Left lung (tissue), 4 donors: ENCODE measurements at regions not wholly inside any gene's neighbourhood (a gene's known extent, or its start where the extent isn't known, plus 50 kb on each side); places are given as distances from the start of the nearest gene placed in this dataset.

ENCODE experiments used
- ATAC-seq: fragments of 200-7000 bp; cut with Tn5 transposase; one replicate; pipeline ENCODE4 v1.9.1; 2020; ENCODE audit warnings: moderate library complexity
- DNase-seq, 4 donors: peaks; one replicate each; pipeline ENCODE4 v3.0.0-alpha.2; 2013 to 2020
- H3K27ac ChIP-seq, 2 donors: fragments of 200-600 bp; sonication (generic) in 1 of 2; one replicate each; pipeline versions ENCODE4 v1.5.0 to v1.8.0; 2020 to 2021
- H3K27me3 ChIP-seq, 2 donors: fragments of 200-600 bp; sonication (generic) in 1 of 2; one replicate each; pipeline versions ENCODE4 v1.5.0 to v1.8.0; 2020 to 2021
- H3K36me3 ChIP-seq, 2 donors: fragments of 200-600 bp; sonication (generic) in 1 of 2; one replicate each; pipeline versions ENCODE4 v1.5.0 to v1.8.0; 2020 to 2021
- H3K4me1 ChIP-seq, 2 donors: fragments of 200-600 bp; one replicate each; pipeline ENCODE4 v1.8.0; 2021
- H3K4me3 ChIP-seq, 2 donors: fragments of 200-600 bp; sonication (generic) in 1 of 2; one replicate each; pipeline versions ENCODE4 v1.5.0 to v1.8.0; 2020 to 2021; ENCODE audit warnings: mild to moderate bottlenecking in 1 of 2
- H3K9me3 ChIP-seq, 2 donors: fragments of 200-600 bp; sonication (generic) in 1 of 2; one replicate each; pipeline versions ENCODE4 v1.5.0 to v1.8.0; 2020 to 2021
- intact Hi-C, 2 donors: fragments of 100-400 bp; cut with DNase I; formaldehyde crosslinking; loops; one replicate each; pipeline versions ENCODE4 v1.11.2 to v1.14.2; 2022
- TF ChIP-seq, protein P1 (sequence below), 2 donors: fragments of 200-600 bp; sonication (generic) in 1 of 2; IDR thresholded peaks; one replicate each; pipeline versions ENCODE4 v1.5.0 to v1.8.0; 2021; ENCODE audit warnings: antibody characterized with exemption in 2 of 2
- donor health status: DM: no; HTN: yes; CAD: no.
- donor health status: DM: no; HTN: no; CAD: no.

DNA sequence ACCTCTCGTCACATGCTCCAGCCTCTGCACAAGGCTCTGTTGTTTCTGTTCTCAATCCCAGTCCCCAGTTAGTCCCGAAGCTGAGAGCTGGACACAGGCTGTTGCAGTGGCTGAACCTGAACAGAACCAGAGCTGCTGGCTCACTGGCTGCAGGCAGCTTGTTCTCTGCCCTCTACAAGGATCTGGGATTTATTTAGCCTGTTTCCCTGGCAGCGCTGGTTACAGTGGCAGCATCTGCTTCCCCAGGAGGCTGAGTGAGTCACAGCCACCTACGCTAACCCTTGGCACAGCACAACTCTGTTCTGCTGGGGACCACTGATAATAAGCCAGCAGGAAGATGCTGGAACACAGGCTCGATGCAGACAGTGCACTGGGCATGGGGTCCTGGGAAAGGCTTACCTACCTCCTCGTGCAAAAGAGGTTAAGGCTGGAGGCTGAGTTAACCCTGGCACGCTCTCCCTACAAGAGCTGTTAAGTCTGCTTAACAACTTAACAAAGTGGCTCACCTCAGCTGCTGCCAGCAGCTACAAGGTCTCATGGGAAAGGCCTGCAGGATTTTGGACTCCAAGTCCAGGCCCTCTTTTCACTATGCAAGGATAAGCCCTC is 299.6 kb downstream of the PCNX1 start:
- DNase-seq (no peak), ATAC-seq (peak; percentile 86)
- TF ChIP-seq, protein P1, sequence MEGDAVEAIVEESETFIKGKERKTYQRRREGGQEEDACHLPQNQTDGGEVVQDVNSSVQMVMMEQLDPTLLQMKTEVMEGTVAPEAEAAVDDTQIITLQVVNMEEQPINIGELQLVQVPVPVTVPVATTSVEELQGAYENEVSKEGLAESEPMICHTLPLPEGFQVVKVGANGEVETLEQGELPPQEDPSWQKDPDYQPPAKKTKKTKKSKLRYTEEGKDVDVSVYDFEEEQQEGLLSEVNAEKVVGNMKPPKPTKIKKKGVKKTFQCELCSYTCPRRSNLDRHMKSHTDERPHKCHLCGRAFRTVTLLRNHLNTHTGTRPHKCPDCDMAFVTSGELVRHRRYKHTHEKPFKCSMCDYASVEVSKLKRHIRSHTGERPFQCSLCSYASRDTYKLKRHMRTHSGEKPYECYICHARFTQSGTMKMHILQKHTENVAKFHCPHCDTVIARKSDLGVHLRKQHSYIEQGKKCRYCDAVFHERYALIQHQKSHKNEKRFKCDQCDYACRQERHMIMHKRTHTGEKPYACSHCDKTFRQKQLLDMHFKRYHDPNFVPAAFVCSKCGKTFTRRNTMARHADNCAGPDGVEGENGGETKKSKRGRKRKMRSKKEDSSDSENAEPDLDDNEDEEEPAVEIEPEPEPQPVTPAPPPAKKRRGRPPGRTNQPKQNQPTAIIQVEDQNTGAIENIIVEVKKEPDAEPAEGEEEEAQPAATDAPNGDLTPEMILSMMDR (IDR thresholded peaks at IDR 0.05), result no peak
- intact Hi-C loops, result no loop called here
- Histone ChIP-seq H3K4me1 (no peaks in the 10 kb centered on the region), H3K4me3 (no peak overlapping the region), H3K9me3 (no peaks in the 10 kb centered on the region), H3K27me3 (no peaks in the 10 kb centered on the region), H3K36me3 (no peaks in the 10 kb centered on the region), H3K27ac (no peak overlapping the region)

DNA sequence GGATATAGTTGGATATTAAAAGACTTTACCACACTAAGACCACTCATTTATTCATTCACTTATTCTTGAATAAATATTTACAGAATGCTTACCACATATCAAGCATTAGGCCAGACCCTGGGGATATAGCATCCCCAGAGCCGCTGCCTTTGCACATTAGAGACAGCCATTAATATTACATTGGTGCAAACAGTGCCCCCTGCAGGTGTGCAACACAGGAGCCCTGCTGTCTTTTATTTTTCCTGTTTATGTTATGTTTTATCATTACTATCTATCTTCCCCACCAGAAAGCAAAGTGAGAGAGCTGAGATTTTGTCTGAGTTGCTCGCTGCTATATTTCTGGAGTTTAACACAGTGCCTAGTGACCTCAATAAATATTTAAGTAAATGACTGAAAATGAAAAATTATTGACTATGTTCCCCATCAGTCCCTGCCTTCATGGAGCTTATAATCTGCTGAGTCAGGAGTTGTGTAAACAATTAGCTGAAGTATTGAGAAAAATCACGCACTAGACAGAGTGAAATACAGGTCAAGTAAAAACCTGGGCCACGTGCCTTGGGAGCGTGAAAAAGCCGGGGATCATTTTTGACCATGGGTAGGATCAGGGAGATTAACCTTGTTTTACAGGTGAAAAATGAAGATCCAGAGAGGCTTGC is 301.6 kb downstream of the PCNX1 start:
- TF ChIP-seq, protein P1 (IDR thresholded peaks at IDR 0.05), result no peak
- H3K27ac ChIP-seq, result no peak overlapping the region
- no peaks in the 10 kb centered on the region for H3K36me3 ChIP-seq
- DNase-seq (no peak), ATAC-seq (no peak)
- no peaks in the 10 kb centered on the region for H3K27me3 ChIP-seq
- H3K9me3 ChIP-seq, result no peaks in the 10 kb centered on the region
- intact Hi-C loops, result no loop called here
- no peaks in the 10 kb centered on the region for H3K4me1 ChIP-seq
- H3K4me3 ChIP-seq, result no peak overlapping the region

DNA sequence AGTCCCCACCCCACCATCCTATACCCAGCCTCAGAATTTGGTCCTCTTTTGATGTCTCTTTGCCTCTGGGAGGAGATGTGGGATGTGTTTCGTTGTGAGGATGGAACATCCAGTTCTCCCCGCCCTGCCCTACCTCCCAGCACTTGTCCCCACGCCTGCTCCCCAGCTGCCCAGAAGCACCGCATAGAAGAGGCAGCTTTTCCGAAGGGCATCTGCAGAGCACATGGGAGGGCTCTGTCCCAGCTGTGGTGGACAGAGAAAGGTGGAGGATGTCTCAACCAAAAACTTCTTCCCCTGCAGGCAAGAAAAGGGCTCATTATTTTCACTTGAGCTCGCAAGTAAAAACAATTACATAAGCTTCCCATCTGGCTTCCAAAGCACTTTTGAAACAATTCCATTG is 302.6 kb downstream of the PCNX1 start:
- no peaks in the 10 kb centered on the region for H3K9me3 ChIP-seq
- TF ChIP-seq, protein P1 (IDR thresholded peaks at IDR 0.05), result no peak
- intact Hi-C loops, result no loop called here
- H3K27ac ChIP-seq, result no peak overlapping the region
- H3K4me1 ChIP-seq, result no peaks in the 10 kb centered on the region
- no peaks in the 10 kb centered on the region for H3K27me3 ChIP-seq
- ATAC-seq (no peak), DNase-seq (no peak)
- no peak overlapping the region for H3K4me3 ChIP-seq
- no peaks in the 10 kb centered on the region for H3K36me3 ChIP-seq

DNA sequence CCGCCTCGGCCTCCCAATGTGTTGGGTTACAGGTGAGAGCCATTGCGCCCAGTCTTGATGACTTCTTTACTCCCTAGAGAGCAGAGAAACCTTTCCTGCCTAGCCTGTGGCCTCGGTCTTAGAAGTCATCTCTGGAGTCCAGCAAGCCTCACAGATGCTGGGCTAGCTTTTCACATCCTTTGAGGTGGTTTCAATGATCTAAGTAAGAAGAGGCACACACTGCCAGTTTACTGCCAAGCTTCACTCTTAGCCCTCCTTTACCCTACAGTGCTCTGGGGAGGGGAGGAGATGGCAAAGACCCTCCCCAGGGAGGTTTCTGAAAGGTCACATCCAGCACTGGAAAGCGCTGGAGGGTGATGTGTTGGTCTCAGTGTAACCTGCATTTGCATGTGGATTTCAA is 304.8 kb downstream of the PCNX1 start:
- no peak for ATAC-seq
- Histone ChIP-seq H3K27ac (no peak overlapping the region), H3K4me3 (no peak overlapping the region), H3K27me3 (no peaks in the 10 kb centered on the region), H3K36me3 (no peaks in the 10 kb centered on the region), H3K4me1 (no peaks in the 10 kb centered on the region), H3K9me3 (no peaks in the 10 kb centered on the region)
- TF ChIP-seq, protein P1 (IDR thresholded peaks at IDR 0.05), result no peak
- DNase-seq, result no peak
- intact Hi-C loops, result no loop called here

DNA sequence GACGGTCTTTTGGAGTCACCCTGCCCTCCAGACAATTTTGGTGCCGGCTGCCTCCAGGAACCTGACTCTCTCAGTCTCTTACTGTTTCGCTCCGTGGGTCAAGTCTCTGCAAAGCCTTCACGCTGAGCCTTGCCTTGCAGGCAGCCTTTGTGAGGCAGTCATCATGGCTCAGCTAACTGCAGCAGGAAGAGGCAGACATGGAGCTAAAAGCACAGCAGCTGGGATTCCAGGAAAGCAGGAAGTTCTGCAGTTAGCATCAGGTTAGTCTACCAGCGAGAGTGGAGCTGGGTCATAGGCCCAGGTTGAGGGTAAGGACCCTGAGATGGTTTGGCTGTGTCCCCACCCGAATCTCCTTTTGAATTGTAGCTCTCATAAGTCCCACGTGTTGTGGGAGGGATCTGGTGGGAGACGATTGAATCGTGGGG is 305.4 kb downstream of the PCNX1 start:
- ATAC-seq, result no peak
- Histone ChIP-seq H3K27me3 (no peaks in the 10 kb centered on the region), H3K27ac (no peak overlapping the region), H3K4me3 (no peak overlapping the region), H3K4me1 (no peaks in the 10 kb centered on the region), H3K9me3 (no peaks in the 10 kb centered on the region), H3K36me3 (no peaks in the 10 kb centered on the region)
- intact Hi-C loops, result no loop called here
- DNase-seq, result no peak
- TF ChIP-seq, protein P1 (IDR thresholded peaks at IDR 0.05), result no peak
